NCI-H69 (cell line): ENCODE measurements at regions not wholly inside any gene's neighbourhood (a gene's known extent, or its start where the extent isn't known, plus 50 kb on each side); places are given as distances from the start of the nearest gene placed in this dataset.

Experiments
- DNase-seq: peaks from one replicate; lab custom pipeline; 2025; lab: John Stamatoyannopoulos, UW

GRCh38 chr5:58150926-58151325 lies 309.0 kb downstream of the PLK2 start:
- DNase-seq: no peak

GRCh38 chr5:58149746-58150145 lies 310.1 kb downstream of the PLK2 start:
- no peak for DNase-seq

GRCh38 chr5:58149345-58149744 lies 310.5 kb downstream of the PLK2 start:
- no peak for DNase-seq

- DNase-seq: no peak
These were observed 311.6 kb downstream of the PLK2 start for GRCh38 chr5:58148254-58148775.

- no peak for DNase-seq
These were observed 314.4 kb downstream of the PLK2 start for GRCh38 chr5:58145397-58145934.

- peak; percentile 8 for DNase-seq
These were observed 316.2 kb downstream of the PLK2 start for GRCh38 chr5:58143727-58144126.

GRCh38 chr5:58143181-58143580 lies 316.7 kb downstream of the PLK2 start:
- no peak for DNase-seq

- DNase-seq: no peak
These were observed 321.1 kb downstream of the PLK2 start for GRCh38 chr5:58138791-58139190.

- DNase-seq: no peak
These were observed 323.5 kb downstream of the PLK2 start for GRCh38 chr5:58136406-58136805.

- DNase-seq: no peak
These were observed 324.1 kb downstream of the PLK2 start for GRCh38 chr5:58135571-58136335.

GRCh38 chr5:58133631-58134296 lies 326.1 kb downstream of the PLK2 start:
- peak; percentile 81 for DNase-seq

GRCh38 chr5:58133216-58133615 lies 326.7 kb downstream of the PLK2 start:
- no peak for DNase-seq

GRCh38 chr5:58127255-58128220 lies 332.3 kb downstream of the PLK2 start:
- DNase-seq: peak; percentile 85

GRCh38 chr5:58123501-58123900 lies 336.4 kb downstream of the PLK2 start:
- no peak for DNase-seq

GRCh38 chr5:58122848-58123392 lies 337.0 kb downstream of the PLK2 start:
- DNase-seq: peak; percentile 31

GRCh38 chr5:58122157-58122556 lies 337.7 kb downstream of the PLK2 start:
- peak; percentile 69 for DNase-seq

- DNase-seq: peak; percentile 29
These were observed 338.5 kb downstream of the PLK2 start for GRCh38 chr5:58121391-58121790.

GRCh38 chr5:58117542-58117941 lies 342.3 kb downstream of the PLK2 start:
- peak; percentile 82 for DNase-seq

GRCh38 chr5:58116346-58116745 lies 343.5 kb downstream of the PLK2 start:
- DNase-seq: no peak

GRCh38 chr5:58115811-58116210 lies 344.1 kb downstream of the PLK2 start:
- DNase-seq: no peak

GRCh38 chr5:58114324-58114723 lies 345.6 kb downstream of the PLK2 start:
- no peak for DNase-seq

GRCh38 chr5:58113172-58113571 lies 346.7 kb downstream of the PLK2 start:
- DNase-seq: no peak
